K562 (cell line): ENCODE measurements at regions not wholly inside any gene's neighbourhood (a gene's known extent, or its start where the extent isn't known, plus 50 kb on each side); places are given as distances from the start of the nearest gene placed in this dataset.

Experiments
- ATAC-seq: fragments of 200-7000 bp; cut with Tn5 transposase; 3 replicates; pipeline ENCODE4 v1.9.1; 2020; ENCODE audit warnings: moderate library complexity
- BruUV-seq: library from RNA; stranded (reverse); fragments of 400-500 nt; replicated peaks from 2 replicates; lab custom pipeline; 2021; lab: Mats Ljungman, UMichigan
- CTCF ChIA-PET: fragments of 300-600 bp; formaldehyde crosslinking; extraction: SDS; loops from one replicate; lab custom pipeline; 2021; ENCODE audit warnings: low intra/inter-chr PET ratio; lab: Yijun Ruan, JAX
- POLR2A ChIA-PET: fragments of 300-600, 350-650 bp; sonication (Branson Sonifier 250); formaldehyde crosslinking; extraction: SDS; loops from one replicate; lab custom pipeline; 2021; ENCODE audit warnings: antibody characterized with exemption, inconsistent platforms; lab: Yijun Ruan, JAX
- DNase-seq, 4 experiments: peaks; one replicate each; pipeline versions ENCODE4 v3.0.0 to v3.0.0-alpha.2; 2011 to 2018; ENCODE audit warnings: low spot score in 3 of 4, mixed read lengths in 3 of 4; ENCODE audit errors: extremely low read depth in 1 of 4
- FAIRE-seq: peaks from 2 replicates; lab custom pipeline; 2011; peaks lifted over from hg19 to GRCh38; lab: Jason Lieb, UNC
- H2AFZ ChIP-seq: 2 replicates; pipeline ENCODE4 v1.6.0; 2011; ENCODE audit warnings: low read depth, low read length, control low read depth, inconsistent platforms
- H3K27ac ChIP-seq: fragments of 200-600 bp; 3 replicates; pipeline ENCODE4 v1.8.0; 2011; ENCODE audit warnings: low read depth, mild to moderate bottlenecking, control low read depth, inconsistent platforms, low read length, moderate library complexity, mixed read lengths; ENCODE audit errors: extremely low read depth
- H3K27me3 ChIP-seq, 2 experiments: fragments of 300-600 bp in 1 of 2; 2 replicates in 1 of 2; 3 replicates in 1 of 2; pipeline versions ENCODE4 v1.6.0 to v1.8.0; 2011; ENCODE audit warnings: inconsistent platforms in 2 of 2, low read length in 2 of 2, mild to moderate bottlenecking in 1 of 2, mixed read lengths in 1 of 2, moderate library complexity in 1 of 2; ENCODE audit not compliant: control insufficient read depth in 2 of 2, insufficient read depth in 2 of 2
- H3K36me3 ChIP-seq: fragments of 300-600 bp; 3 replicates; pipeline ENCODE4 v1.8.0; 2011; ENCODE audit warnings: mild to moderate bottlenecking, low read length, inconsistent platforms; ENCODE audit not compliant: control insufficient read depth, insufficient read depth
- H3K4me1 ChIP-seq, 2 experiments: fragments of 200-600 bp in 1 of 2; replicated peaks in 1 of 2; 2 replicates in 1 of 2; 3 replicates in 1 of 2; pipeline versions ENCODE4 v1.5.1 to v1.8.0; 2011; ENCODE audit warnings: inconsistent platforms in 2 of 2, low read length in 2 of 2, mild to moderate bottlenecking in 1 of 2, mixed read lengths in 1 of 2, moderate library complexity in 1 of 2; ENCODE audit not compliant: control insufficient read depth in 2 of 2, insufficient read depth in 2 of 2
- H3K4me2 ChIP-seq: 2 replicates; pipeline ENCODE4 v1.6.1; 2011; ENCODE audit warnings: low read length, control low read depth, inconsistent platforms, mixed read lengths; ENCODE audit not compliant: insufficient read depth
- H3K4me3 ChIP-seq: fragments of 200-600 bp; sonication (generic), shearing (Covaris generic); 2 replicates; pipeline ENCODE4 v1.5.1; 2016; ENCODE audit warnings: control low read depth, inconsistent platforms
- H3K79me2 ChIP-seq: fragments of 200-600 bp; 3 replicates; pipeline ENCODE4 v1.8.0; 2011; ENCODE audit warnings: low read length, inconsistent platforms; ENCODE audit not compliant: control insufficient read depth, insufficient read depth
- H3K9ac ChIP-seq, 2 experiments: 2 replicates each; pipeline versions ENCODE4 v1.6.0 to v1.6.1; 2011; ENCODE audit warnings: low read depth in 2 of 2, low read length in 2 of 2, control low read depth in 1 of 2, inconsistent platforms in 1 of 2, mild to moderate bottlenecking in 1 of 2, mixed read lengths in 1 of 2; ENCODE audit not compliant: insufficient read depth in 1 of 2
- H3K9me1 ChIP-seq: one replicate; pipeline ENCODE4 v1.6.0; 2011; ENCODE audit warnings: inconsistent platforms, mild to moderate bottlenecking, low read length, moderate library complexity; ENCODE audit not compliant: control insufficient read depth, insufficient read depth
- H3K9me3 ChIP-seq: replicated peaks from 2 replicates; pipeline ENCODE4 v1.5.1; 2011; ENCODE audit warnings: low read depth, low read length, inconsistent platforms; ENCODE audit not compliant: control insufficient read depth, insufficient read depth
- H4K20me1 ChIP-seq: replicated peaks from 2 replicates; pipeline ENCODE4 v1.6.1; 2011; ENCODE audit warnings: low read length, inconsistent platforms, mixed read lengths; ENCODE audit not compliant: control insufficient read depth, insufficient read depth
- DLX4 ChIP-seq: fragments of 250-450 bp; sonication (Bioruptor Pico); IDR thresholded peaks from 2 replicates; pipeline ENCODE4 v1.6.1; 2021; ENCODE audit warnings: mild to moderate bottlenecking
- ETV6 ChIP-seq, 3 experiments: fragments of 150-350 bp in 1 of 3; sonication (generic) in 1 of 3; formaldehyde crosslinking in 1 of 3; IDR thresholded peaks; 2 replicates each; pipeline versions ENCODE4 v1.6.1 to v1.8.0; 2014 to 2022; ENCODE audit warnings: borderline replicate concordance in 2 of 3, low read depth in 2 of 3, antibody characterized with exemption in 1 of 3, low read length in 1 of 3, mild to moderate bottlenecking in 1 of 3, missing genetic modification reagents in 1 of 3
- GATA2 ChIP-seq: sonication (generic); formaldehyde crosslinking; IDR thresholded peaks from 2 replicates; pipeline ENCODE4 v1.4.0; 2020; ENCODE audit warnings: mild to moderate bottlenecking, missing genetic modification reagents
- KLF16 ChIP-seq: IDR thresholded peaks from 2 replicates; pipeline ENCODE4 v1.6.1; 2016; ENCODE audit warnings: antibody characterized with exemption
- MYBL2 ChIP-seq, 2 experiments: fragments of 450-650 bp in 1 of 2; sonication (generic) in 1 of 2; formaldehyde crosslinking in 1 of 2; IDR thresholded peaks; 2 replicates each; pipeline versions ENCODE4 v1.6.1 to v1.8.1; 2017 to 2022; ENCODE audit warnings: borderline replicate concordance in 1 of 2, inconsistent platforms in 1 of 2, low read depth in 1 of 2, mild to moderate bottlenecking in 1 of 2, missing genetic modification reagents in 1 of 2, moderate library complexity in 1 of 2
- NR0B1 ChIP-seq: fragments of 450-650 bp; IDR thresholded peaks from one replicate; pipeline ENCODE4 v1.6.1; 2018; ENCODE audit warnings: mild to moderate bottlenecking, moderate library complexity; ENCODE audit not compliant: partially characterized antibody
- RBM17 ChIP-seq: fragments of 200-400 bp; formaldehyde crosslinking; IDR thresholded peaks from 2 replicates; pipeline ENCODE4 v1.6.1; 2017; ENCODE audit warnings: low read depth, mild to moderate bottlenecking, low read length, borderline replicate concordance
- SMC3 ChIP-seq: conservative IDR thresholded peaks from 2 replicates; pipeline ENCODE4 v1.6.1; 2011; ENCODE audit warnings: low read depth, low read length, improper control_type of control experiment; ENCODE audit not compliant: insufficient read depth
- TAF9B ChIP-seq: fragments of 450-650 bp; IDR thresholded peaks from 2 replicates; pipeline ENCODE4 v1.6.1; 2018; ENCODE audit warnings: mild to moderate bottlenecking; ENCODE audit not compliant: partially characterized antibody
- ZEB2 ChIP-seq: fragments of 450-650 bp; IDR thresholded peaks from 2 replicates; pipeline ENCODE4 v1.6.1; 2016
- ZFPM2 ChIP-seq: fragments of 250-450 bp; sonication (Bioruptor Pico); IDR thresholded peaks from 2 replicates; pipeline ENCODE4 v1.5.1; 2022; ENCODE audit warnings: mild to moderate bottlenecking
- ZNF76 ChIP-seq: fragments of 250-450 bp; sonication (Bioruptor Pico); IDR thresholded peaks from 2 replicates; pipeline ENCODE4 v1.4.0; 2020; ENCODE audit warnings: mild to moderate bottlenecking, moderate library complexity, borderline replicate concordance
- WGBS: fragments of 100-300 bp; shearing (Covaris generic); methylation state at CpG from one replicate; pipeline ENCODE4 v1.1.6; 2016; ENCODE audit warnings: low coverage, mixed read lengths; ENCODE audit not compliant: insufficient coverage; ENCODE audit errors: missing lambda C conversion rate; 5-methylcytosine and 5-hydroxymethylcytosine counted together
- in situ Hi-C: fragments of 300-500 bp; cut with MboI; formaldehyde crosslinking; loops from 4 replicates; pipeline ENCODE4 v1.15.0; 2018; ENCODE audit warnings: inconsistent platforms, mixed read lengths
- intact Hi-C: fragments of 100-400 bp; cut with micrococcal nuclease; formaldehyde crosslinking; loops from 2 replicates; pipeline ENCODE4 v1.14.2; 2022
- TF ChIP-seq, protein P1 (sequence below): sonication (generic); formaldehyde crosslinking; IDR thresholded peaks from 2 replicates; pipeline ENCODE4 v1.8.1; 2023; ENCODE audit warnings: mild to moderate bottlenecking, missing genetic modification reagents
- TF ChIP-seq, protein P2 (sequence below): sonication (generic); formaldehyde crosslinking; IDR thresholded peaks from 2 replicates; pipeline ENCODE4 v1.8.1; 2023; ENCODE audit warnings: mild to moderate bottlenecking, missing genetic modification reagents
- TF ChIP-seq, protein P3 (sequence below): fragments of 250-450 bp; sonication (Bioruptor Pico); IDR thresholded peaks from 2 replicates; pipeline ENCODE4 v1.5.0; 2021

GRCh38 chr9:26768145-26768544 is 124.5 kb downstream of the CAAP1 start (continued):
- TF ChIP-seq MYBL2 (IDR thresholded peaks at IDR 0.05; ENCODE audit: low read depth), result no peak
- no peak for TF ChIP-seq MYBL2 (CRISPR knock-in tag; IDR thresholded peaks at IDR 0.05; ENCODE audit: borderline replicate concordance)
- no peak for TF ChIP-seq KLF16
- TF ChIP-seq, protein P1, sequence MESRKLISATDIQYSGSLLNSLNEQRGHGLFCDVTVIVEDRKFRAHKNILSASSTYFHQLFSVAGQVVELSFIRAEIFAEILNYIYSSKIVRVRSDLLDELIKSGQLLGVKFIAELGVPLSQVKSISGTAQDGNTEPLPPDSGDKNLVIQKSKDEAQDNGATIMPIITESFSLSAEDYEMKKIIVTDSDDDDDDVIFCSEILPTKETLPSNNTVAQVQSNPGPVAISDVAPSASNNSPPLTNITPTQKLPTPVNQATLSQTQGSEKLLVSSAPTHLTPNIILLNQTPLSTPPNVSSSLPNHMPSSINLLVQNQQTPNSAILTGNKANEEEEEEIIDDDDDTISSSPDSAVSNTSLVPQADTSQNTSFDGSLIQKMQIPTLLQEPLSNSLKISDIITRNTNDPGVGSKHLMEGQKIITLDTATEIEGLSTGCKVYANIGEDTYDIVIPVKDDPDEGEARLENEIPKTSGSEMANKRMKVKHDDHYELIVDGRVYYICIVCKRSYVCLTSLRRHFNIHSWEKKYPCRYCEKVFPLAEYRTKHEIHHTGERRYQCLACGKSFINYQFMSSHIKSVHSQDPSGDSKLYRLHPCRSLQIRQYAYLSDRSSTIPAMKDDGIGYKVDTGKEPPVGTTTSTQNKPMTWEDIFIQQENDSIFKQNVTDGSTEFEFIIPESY, result no peak
- TF ChIP-seq ZFPM2 (CRISPR knock-in tag), result no peak

DNA sequence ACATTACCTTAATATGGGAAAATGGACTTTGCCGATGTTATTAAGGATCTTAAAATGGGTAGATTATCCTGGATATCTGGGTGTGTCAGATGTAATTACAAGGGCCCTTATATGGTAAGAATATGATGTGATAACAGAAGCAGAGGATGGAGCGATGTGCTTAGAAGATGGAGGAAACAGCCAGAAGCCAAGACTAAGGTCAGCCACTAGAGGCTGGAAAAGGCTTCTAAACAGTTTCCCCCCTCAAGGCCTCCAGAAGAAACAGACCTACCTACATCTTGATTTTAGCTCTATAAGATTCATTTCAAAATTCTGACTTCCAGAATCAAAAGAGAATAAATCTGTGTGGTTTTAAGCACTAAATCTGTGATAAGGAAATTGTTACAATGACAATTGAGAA is 131.9 kb downstream of the CAAP1 start:
- BruUV-seq, result no TSS peak
- Histone ChIP-seq H4K20me1 (no peaks in the 10 kb centered on the region), H3K9ac (no peak overlapping the region), H3K4me2 (no peak overlapping the region), H3K4me1 (no peaks in the 10 kb centered on the region), H3K79me2 (no peaks in the 10 kb centered on the region), H3K27ac (no peak overlapping the region), H3K9me3 (no peaks in the 10 kb centered on the region), H3K4me3 (no peak overlapping the region), H3K9me1 (no peaks in the 10 kb centered on the region), H3K36me3 (no peaks in the 10 kb centered on the region), H3K27me3 (no peaks in the 10 kb centered on the region), H2AFZ (no peak overlapping the region)
- intact Hi-C loops, result no loop called here
- ATAC-seq (no peak), FAIRE-seq (no peak), DNase-seq (no peak)
- CTCF ChIA-PET, result no interaction called here
- POLR2A ChIA-PET, result interaction anchor here (0.6 kb wide), 1 partner anchor 89 kb away, joined by 3 read pairs; no protein-coding TSS in a partner anchor
- in situ Hi-C loops, result no loop called here
- WGBS, result 0% methylated on average over 2 of the region's 2 CpGs
- TF ChIP-seq ETV6 (IDR thresholded peaks at IDR 0.05; ENCODE audit: borderline replicate concordance in 1 of 2, low read depth in 2 of 2, low read length in 1 of 2) (no peak), ETV6 (CRISPR knock-in tag; IDR thresholded peaks at IDR 0.05; ENCODE audit: borderline replicate concordance) (no peak), ZNF76 (CRISPR knock-in tag) (no peak), TAF9B (no peak), DLX4 (CRISPR knock-in tag) (no peak), SMC3 (no peak), NR0B1 (no peak), ZEB2 (no peak), RBM17 (no peak), GATA2 (CRISPR knock-in tag) (no peak)
- TF ChIP-seq, protein P2, sequence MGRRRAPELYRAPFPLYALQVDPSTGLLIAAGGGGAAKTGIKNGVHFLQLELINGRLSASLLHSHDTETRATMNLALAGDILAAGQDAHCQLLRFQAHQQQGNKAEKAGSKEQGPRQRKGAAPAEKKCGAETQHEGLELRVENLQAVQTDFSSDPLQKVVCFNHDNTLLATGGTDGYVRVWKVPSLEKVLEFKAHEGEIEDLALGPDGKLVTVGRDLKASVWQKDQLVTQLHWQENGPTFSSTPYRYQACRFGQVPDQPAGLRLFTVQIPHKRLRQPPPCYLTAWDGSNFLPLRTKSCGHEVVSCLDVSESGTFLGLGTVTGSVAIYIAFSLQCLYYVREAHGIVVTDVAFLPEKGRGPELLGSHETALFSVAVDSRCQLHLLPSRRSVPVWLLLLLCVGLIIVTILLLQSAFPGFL (CRISPR knock-in tag), result no peak
- TF ChIP-seq, protein P3, sequence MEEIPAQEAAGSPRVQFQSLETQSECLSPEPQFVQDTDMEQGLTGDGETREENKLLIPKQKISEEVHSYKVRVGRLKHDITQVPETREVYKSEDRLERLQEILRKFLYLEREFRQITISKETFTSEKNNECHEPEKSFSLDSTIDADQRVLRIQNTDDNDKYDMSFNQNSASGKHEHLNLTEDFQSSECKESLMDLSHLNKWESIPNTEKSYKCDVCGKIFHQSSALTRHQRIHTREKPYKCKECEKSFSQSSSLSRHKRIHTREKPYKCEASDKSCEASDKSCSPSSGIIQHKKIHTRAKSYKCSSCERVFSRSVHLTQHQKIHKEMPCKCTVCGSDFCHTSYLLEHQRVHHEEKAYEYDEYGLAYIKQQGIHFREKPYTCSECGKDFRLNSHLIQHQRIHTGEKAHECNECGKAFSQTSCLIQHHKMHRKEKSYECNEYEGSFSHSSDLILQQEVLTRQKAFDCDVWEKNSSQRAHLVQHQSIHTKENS (CRISPR knock-in tag), result no peak
